A673 (cell line): ENCODE measurements at regions not wholly inside any gene's neighbourhood (a gene's known extent, or its start where the extent isn't known, plus 50 kb on each side); places are given as distances from the start of the nearest gene placed in this dataset.

Source experiments
- BruUV-seq: library from RNA; stranded (reverse); fragments of 400-500 nt; replicated peaks from 2 replicates; lab custom pipeline; 2021; lab: Mats Ljungman, UMichigan
- CTCF ChIA-PET: fragments of 300-600 bp; sonication (Branson Sonifier 250); formaldehyde crosslinking; loops from one replicate; lab custom pipeline; 2022; ENCODE audit warnings: antibody characterized with exemption; lab: Charles Lee
- POLR2A ChIA-PET: fragments of 300-600 bp; sonication (Branson Sonifier 250); formaldehyde crosslinking; loops from one replicate; lab custom pipeline; 2022; ENCODE audit warnings: antibody characterized with exemption; ENCODE audit not compliant: low non-redundant PET; lab: Charles Lee
- DNase-seq: peaks from one replicate; pipeline ENCODE4 v3.0.0-alpha.2; 2015; ENCODE audit warnings: low spot score
- H3K27ac ChIP-seq: fragments of 200-600 bp; sonication (generic); 2 replicates; pipeline ENCODE4 v1.5.1; 2016; ENCODE audit warnings: mixed run types, low read depth, mild to moderate bottlenecking, mixed read lengths, antibody characterized with exemption, low read length; ENCODE audit not compliant: poor library complexity, severe bottlenecking
- H3K27me3 ChIP-seq: fragments of 200-600 bp; sonication (generic); replicated peaks from 2 replicates; pipeline ENCODE4 v1.6.1; 2017; ENCODE audit warnings: mixed run types, low read depth, mild to moderate bottlenecking, mixed read lengths, antibody characterized with exemption, low read length; ENCODE audit not compliant: insufficient read depth, poor library complexity
- H3K36me3 ChIP-seq: fragments of 200-600 bp; sonication (generic); 2 replicates; pipeline ENCODE4 v1.6.1; 2016; ENCODE audit warnings: mixed run types, mild to moderate bottlenecking, mixed read lengths, antibody characterized with exemption, low read length; ENCODE audit not compliant: insufficient read depth, poor library complexity, severe bottlenecking
- H3K4me1 ChIP-seq: fragments of 200-600 bp; sonication (generic); 2 replicates; pipeline ENCODE4 v1.6.1; 2017; ENCODE audit warnings: mixed run types, mild to moderate bottlenecking, mixed read lengths, antibody characterized with exemption, low read length; ENCODE audit not compliant: insufficient read depth, poor library complexity, severe bottlenecking
- H3K4me3 ChIP-seq: fragments of 200-600 bp; sonication (generic); 2 replicates; pipeline ENCODE4 v1.5.1; 2016; ENCODE audit warnings: low read depth, mixed run types, mild to moderate bottlenecking, mixed read lengths, low read length; ENCODE audit not compliant: poor library complexity, severe bottlenecking
- H3K9me3 ChIP-seq: fragments of 200-600 bp; sonication (generic); 2 replicates; pipeline ENCODE4 v1.6.1; 2016; ENCODE audit warnings: mixed run types, low read depth, mild to moderate bottlenecking, mixed read lengths, antibody characterized with exemption, low read length; ENCODE audit not compliant: poor library complexity, severe bottlenecking
- CTCF ChIP-seq: fragments of 300-800, 200-600 bp; sonication (generic); conservative IDR thresholded peaks from 2 replicates; pipeline ENCODE4 v1.5.1; 2017; ENCODE audit warnings: low read depth, mild to moderate bottlenecking, antibody characterized with exemption, low read length, moderate library complexity, mixed read lengths
- EZH2 ChIP-seq: fragments of 200-600 bp; sonication (generic); IDR thresholded peaks from 2 replicates; pipeline ENCODE4 v1.6.1; 2017; ENCODE audit warnings: borderline replicate concordance, low read depth, mild to moderate bottlenecking, mixed read lengths, antibody characterized with exemption, low read length; ENCODE audit not compliant: poor library complexity, severe bottlenecking
- intact Hi-C: fragments of 100-400 bp; cut with micrococcal nuclease; formaldehyde crosslinking; loops from one replicate; pipeline ENCODE4 v1.10.0; 2022; ENCODE audit not compliant: unreplicated experiment

- H3K27ac ChIP-seq, result no peak overlapping the region
- no peaks in the 10 kb centered on the region for H3K4me1 ChIP-seq
- no peaks in the 10 kb centered on the region for H3K9me3 ChIP-seq
- no peaks in the 10 kb centered on the region for H3K27me3 ChIP-seq
- DNase-seq, result peak; percentile 34
- no peaks in the 10 kb centered on the region for H3K36me3 ChIP-seq
- intact Hi-C loops, result no loop called here
- BruUV-seq, result no TSS peak
- peak; percentile 41 for TF ChIP-seq CTCF
- TF ChIP-seq EZH2, result no peak
- POLR2A ChIA-PET, result no interaction called here
- H3K4me3 ChIP-seq, result no peak overlapping the region
- CTCF ChIA-PET, result no interaction called here
Measured at GRCh38 chr11:104531075-104531474, 367.1 kb upstream of the PDGFD start.

GRCh38 chr11:104529906-104530305, 366.0 kb upstream of the PDGFD start:
- ChIA-PET CTCF (no interaction called here), POLR2A (no interaction called here)
- H3K9me3 ChIP-seq, result no peaks in the 10 kb centered on the region
- H3K27ac ChIP-seq, result no peak overlapping the region
- intact Hi-C loops, result no loop called here
- no peaks in the 10 kb centered on the region for H3K4me1 ChIP-seq
- TF ChIP-seq CTCF (no peak), EZH2 (no peak)
- no peak overlapping the region for H3K4me3 ChIP-seq
- no TSS peak for BruUV-seq
- no peaks in the 10 kb centered on the region for H3K27me3 ChIP-seq
- peak; percentile 11 for DNase-seq
- no peaks in the 10 kb centered on the region for H3K36me3 ChIP-seq

- TF ChIP-seq EZH2 (no peak), CTCF (no peak)
Measured at GRCh38 chr11:104529213-104529612, 365.3 kb upstream of the PDGFD start.

More at GRCh38 chr11:104529213-104529612, 365.3 kb upstream of the PDGFD start:
- Histone ChIP-seq H3K4me1 (no peaks in the 10 kb centered on the region), H3K9me3 (no peaks in the 10 kb centered on the region), H3K27ac (no peak overlapping the region), H3K4me3 (no peak overlapping the region), H3K27me3 (no peaks in the 10 kb centered on the region), H3K36me3 (no peaks in the 10 kb centered on the region)
- no TSS peak for BruUV-seq
- intact Hi-C loops, result no loop called here
- POLR2A ChIA-PET, result no interaction called here
- CTCF ChIA-PET, result no interaction called here
- no peak for DNase-seq
